Liver (tissue), 8 donors: ENCODE measurements at regions not wholly inside any gene's neighbourhood (a gene's known extent, or its start where the extent isn't known, plus 50 kb on each side); places are given as distances from the start of the nearest gene placed in this dataset.

Experiments used
- DNase-seq: peaks from one replicate; pipeline ENCODE4 v3.0.0-alpha.2; 2017; ENCODE audit warnings: low spot score
- H3K27ac ChIP-seq, 2 donors: one replicate each; pipeline ENCODE4 v1.7.0; 2013; ENCODE audit warnings: inconsistent platforms in 2 of 2, low read length in 2 of 2, control low read depth in 1 of 2, low read depth in 1 of 2, mild to moderate bottlenecking in 1 of 2
- H3K27me3 ChIP-seq, 4 donors: one replicate each; pipeline versions ENCODE4 v1.6.1 to v1.7.0; 2013; ENCODE audit warnings: low read length in 3 of 4, inconsistent platforms in 1 of 4, mild to moderate bottlenecking in 1 of 4, moderate library complexity in 1 of 4; ENCODE audit not compliant: control insufficient read depth in 4 of 4, insufficient read depth in 4 of 4
- H3K36me3 ChIP-seq, 4 donors: one replicate each; pipeline versions ENCODE4 v1.6.1 to v1.7.0; 2013; ENCODE audit warnings: low read length in 3 of 4, mild to moderate bottlenecking in 3 of 4, low read depth in 1 of 4, moderate library complexity in 1 of 4; ENCODE audit not compliant: control insufficient read depth in 4 of 4, insufficient read depth in 3 of 4
- H3K4me1 ChIP-seq, 4 donors: one replicate each; pipeline versions ENCODE4 v1.6.1 to v1.7.0; 2013; ENCODE audit warnings: low read length in 3 of 4, mild to moderate bottlenecking in 3 of 4, moderate library complexity in 1 of 4; ENCODE audit not compliant: control insufficient read depth in 4 of 4, insufficient read depth in 4 of 4
- H3K4me3 ChIP-seq, 3 donors: one replicate each; pipeline versions ENCODE4 v1.6.1 to v1.7.0; 2013; ENCODE audit warnings: low read length in 3 of 3, control low read depth in 1 of 3, low read depth in 1 of 3, mild to moderate bottlenecking in 1 of 3
- H3K9ac ChIP-seq, 2 donors: one replicate each; pipeline ENCODE4 v1.7.0; 2013; ENCODE audit warnings: low read length in 2 of 2, mild to moderate bottlenecking in 2 of 2, moderate library complexity in 2 of 2, control low read depth in 1 of 2, low read depth in 1 of 2
- H3K9me3 ChIP-seq, 4 donors: one replicate each; pipeline versions ENCODE4 v1.6.1 to v1.7.0; 2013; ENCODE audit warnings: low read length in 3 of 4; ENCODE audit not compliant: control insufficient read depth in 4 of 4
- CTCF ChIP-seq: fragments of 150-350 bp; IDR thresholded peaks from 2 replicates; pipeline ENCODE4 v1.5.1; 2017; ENCODE audit warnings: improper control_type of control experiment, low read depth, low read length; ENCODE audit not compliant: missing input control
- EGR1 ChIP-seq, 2 donors: IDR thresholded peaks; 2 replicates each; pipeline ENCODE4 v1.6.1; 2016 to 2018; ENCODE audit warnings: antibody characterized with exemption in 2 of 2, low read depth in 2 of 2
- FOXA1 ChIP-seq: IDR thresholded peaks from 2 replicates; pipeline ENCODE4 v1.6.1; 2016; ENCODE audit warnings: antibody characterized with exemption
- FOXA2 ChIP-seq: IDR thresholded peaks from 2 replicates; pipeline ENCODE4 v1.6.1; 2016; ENCODE audit warnings: antibody characterized with exemption
- GABPA ChIP-seq, 2 donors: IDR thresholded peaks in 1 of 2; conservative IDR thresholded peaks in 1 of 2; 2 replicates each; pipeline ENCODE4 v1.6.1; 2016; ENCODE audit warnings: antibody characterized with exemption in 2 of 2, mild to moderate bottlenecking in 1 of 2, moderate library complexity in 1 of 2
- HNF4A ChIP-seq, 2 donors: conservative IDR thresholded peaks; 2 replicates each; pipeline ENCODE4 v1.6.1; 2016; ENCODE audit warnings: antibody characterized with exemption in 2 of 2, mild to moderate bottlenecking in 2 of 2
- HNF4G ChIP-seq: IDR thresholded peaks from 2 replicates; pipeline ENCODE4 v1.6.1; 2016; ENCODE audit warnings: antibody characterized with exemption
- JUND ChIP-seq, 2 donors: IDR thresholded peaks; 2 replicates each; pipeline ENCODE4 v1.6.1; 2016; ENCODE audit warnings: antibody characterized with exemption in 2 of 2
- MAX ChIP-seq: IDR thresholded peaks from 2 replicates; pipeline ENCODE4 v1.6.1; 2016; ENCODE audit warnings: antibody characterized with exemption
- NR2F2 ChIP-seq: IDR thresholded peaks from 2 replicates; pipeline ENCODE4 v1.6.1; 2016; ENCODE audit warnings: antibody characterized with exemption
- RAD21 ChIP-seq, 2 donors: IDR thresholded peaks; 2 replicates each; pipeline ENCODE4 v1.6.1; 2016; ENCODE audit warnings: antibody characterized with exemption in 2 of 2, mild to moderate bottlenecking in 2 of 2
- RXRA ChIP-seq, 2 donors: IDR thresholded peaks; 2 replicates each; pipeline ENCODE4 v1.6.1; 2017 to 2018; ENCODE audit warnings: antibody characterized with exemption in 2 of 2, mild to moderate bottlenecking in 1 of 2
- SP1 ChIP-seq: IDR thresholded peaks from 2 replicates; pipeline ENCODE4 v1.6.1; 2018; ENCODE audit warnings: antibody characterized with exemption, mild to moderate bottlenecking
- TAF1 ChIP-seq: conservative IDR thresholded peaks from 2 replicates; pipeline ENCODE4 v1.6.1; 2016; ENCODE audit warnings: antibody characterized with exemption, mild to moderate bottlenecking
- YY1 ChIP-seq: IDR thresholded peaks from 2 replicates; pipeline ENCODE4 v1.6.1; 2016; ENCODE audit warnings: antibody characterized with exemption, mild to moderate bottlenecking
- ZBTB33 ChIP-seq: IDR thresholded peaks from 2 replicates; pipeline ENCODE4 v1.6.1; 2016; ENCODE audit warnings: antibody characterized with exemption
- WGBS: extraction: QIAGEN DNeasy Blood & Tissue Kit; methylation state at CpG from one replicate; pipeline ENCODE4 v1.1.7; 2013; 5-methylcytosine and 5-hydroxymethylcytosine counted together
- TF ChIP-seq, protein P1 (sequence below): IDR thresholded peaks from 2 replicates; pipeline ENCODE4 v1.6.1; 2016; ENCODE audit warnings: antibody characterized with exemption, mild to moderate bottlenecking
- TF ChIP-seq, protein P2 (sequence below): IDR thresholded peaks from 2 replicates; pipeline ENCODE4 v1.6.1; 2016; ENCODE audit warnings: antibody characterized with exemption
- donor health status: healthy.
- donor health status: healthy.
- donor health status: healthy.
- donor health status: healthy.
- donor health status: healthy.

- DNase-seq = no peak
- Histone ChIP-seq H3K9ac (no peak overlapping the region), H3K9me3 (peaks cover 4 to 19% (median 12%) of the 10 kb centered on the region in 4 donors), H3K27me3 (peaks cover 0 to 3% (median 0%) of the 10 kb centered on the region in 4 donors), H3K4me3 (no peak overlapping the region), H3K4me1 (no peaks in the 10 kb centered on the region), H3K27ac (no peak overlapping the region), H3K36me3 (no peaks in the 10 kb centered on the region)
- WGBS = 56% methylated on average over 6 of the region's 6 CpGs
- TF ChIP-seq TAF1 = no peak
- no peak for TF ChIP-seq NR2F2
- no peak for TF ChIP-seq HNF4A (conservative IDR thresholded peaks at IDR 0.05)
- TF ChIP-seq ZBTB33 = no peak
- TF ChIP-seq SP1 = no peak
- TF ChIP-seq HNF4G = no peak
Observed at GRCh38 chr19:30752201-30752600, 380.0 kb downstream of the ZNF536 start.

DNA sequence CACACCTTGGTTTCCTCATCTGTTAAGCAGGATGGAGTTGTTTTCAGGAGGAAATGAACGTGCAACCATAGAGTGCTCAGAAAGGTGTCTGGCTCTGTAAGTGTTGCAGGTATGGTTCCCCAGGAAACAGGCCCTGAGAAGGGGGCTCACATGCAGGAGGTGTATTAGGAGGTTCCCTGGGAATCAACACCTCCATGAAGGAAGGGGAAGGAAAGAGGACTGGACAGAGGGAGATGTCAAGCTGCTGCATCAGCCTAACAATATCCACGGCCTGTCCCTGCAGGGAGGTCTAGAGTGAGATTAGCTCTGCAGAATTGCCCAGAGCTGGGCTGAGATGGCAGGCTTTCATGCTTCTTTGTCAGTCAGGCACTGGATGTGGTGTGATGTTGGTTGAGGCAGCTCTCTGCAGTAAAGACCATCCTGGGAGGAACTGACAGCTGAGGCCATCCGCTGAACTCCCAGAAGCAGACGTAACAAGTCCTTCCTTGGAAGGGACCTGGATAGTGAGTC is 373.3 kb downstream of the ZNF536 start:
- Histone ChIP-seq H3K9ac (no peak overlapping the region), H3K9me3 (peaks cover 4 to 14% (median 9%) of the 10 kb centered on the region in 4 donors), H3K4me3 (no peak overlapping the region), H3K27me3 (peaks cover 0 to 5% (median 3%) of the 10 kb centered on the region in 4 donors), H3K4me1 (no peaks in the 10 kb centered on the region), H3K36me3 (no peaks in the 10 kb centered on the region), H3K27ac (no peak overlapping the region)
- DNase-seq = peak; percentile 4
- no peak for TF ChIP-seq SP1
- TF ChIP-seq YY1 = no peak
- TF ChIP-seq TAF1 = no peak
- no peak for TF ChIP-seq NR2F2
- TF ChIP-seq HNF4G = no peak
- no peak for TF ChIP-seq GABPA (IDR thresholded peaks at IDR 0.05 in 1 of 2, conservative IDR thresholded peaks at IDR 0.05 in 1 of 2)
- no peak for TF ChIP-seq FOXA2
- no peak for TF ChIP-seq RXRA (IDR thresholded peaks at IDR 0.05)
- TF ChIP-seq RAD21 (IDR thresholded peaks at IDR 0.05) = no peak
- no peak for TF ChIP-seq HNF4A (conservative IDR thresholded peaks at IDR 0.05)
- no peak for TF ChIP-seq JUND (IDR thresholded peaks at IDR 0.05)
- TF ChIP-seq, protein P1, sequence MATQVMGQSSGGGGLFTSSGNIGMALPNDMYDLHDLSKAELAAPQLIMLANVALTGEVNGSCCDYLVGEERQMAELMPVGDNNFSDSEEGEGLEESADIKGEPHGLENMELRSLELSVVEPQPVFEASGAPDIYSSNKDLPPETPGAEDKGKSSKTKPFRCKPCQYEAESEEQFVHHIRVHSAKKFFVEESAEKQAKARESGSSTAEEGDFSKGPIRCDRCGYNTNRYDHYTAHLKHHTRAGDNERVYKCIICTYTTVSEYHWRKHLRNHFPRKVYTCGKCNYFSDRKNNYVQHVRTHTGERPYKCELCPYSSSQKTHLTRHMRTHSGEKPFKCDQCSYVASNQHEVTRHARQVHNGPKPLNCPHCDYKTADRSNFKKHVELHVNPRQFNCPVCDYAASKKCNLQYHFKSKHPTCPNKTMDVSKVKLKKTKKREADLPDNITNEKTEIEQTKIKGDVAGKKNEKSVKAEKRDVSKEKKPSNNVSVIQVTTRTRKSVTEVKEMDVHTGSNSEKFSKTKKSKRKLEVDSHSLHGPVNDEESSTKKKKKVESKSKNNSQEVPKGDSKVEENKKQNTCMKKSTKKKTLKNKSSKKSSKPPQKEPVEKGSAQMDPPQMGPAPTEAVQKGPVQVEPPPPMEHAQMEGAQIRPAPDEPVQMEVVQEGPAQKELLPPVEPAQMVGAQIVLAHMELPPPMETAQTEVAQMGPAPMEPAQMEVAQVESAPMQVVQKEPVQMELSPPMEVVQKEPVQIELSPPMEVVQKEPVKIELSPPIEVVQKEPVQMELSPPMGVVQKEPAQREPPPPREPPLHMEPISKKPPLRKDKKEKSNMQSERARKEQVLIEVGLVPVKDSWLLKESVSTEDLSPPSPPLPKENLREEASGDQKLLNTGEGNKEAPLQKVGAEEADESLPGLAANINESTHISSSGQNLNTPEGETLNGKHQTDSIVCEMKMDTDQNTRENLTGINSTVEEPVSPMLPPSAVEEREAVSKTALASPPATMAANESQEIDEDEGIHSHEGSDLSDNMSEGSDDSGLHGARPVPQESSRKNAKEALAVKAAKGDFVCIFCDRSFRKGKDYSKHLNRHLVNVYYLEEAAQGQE = no peak
- no peak for TF ChIP-seq FOXA1
- TF ChIP-seq, protein P2, sequence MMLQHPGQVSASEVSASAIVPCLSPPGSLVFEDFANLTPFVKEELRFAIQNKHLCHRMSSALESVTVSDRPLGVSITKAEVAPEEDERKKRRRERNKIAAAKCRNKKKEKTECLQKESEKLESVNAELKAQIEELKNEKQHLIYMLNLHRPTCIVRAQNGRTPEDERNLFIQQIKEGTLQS = no peak
- TF ChIP-seq CTCF = no peak
- TF ChIP-seq MAX = no peak
- no peak for TF ChIP-seq EGR1 (IDR thresholded peaks at IDR 0.05; ENCODE audit: low read depth in 2 of 2)
- WGBS = 82% methylated on average over 4 of the region's 4 CpGs
